Activated CD4-positive, alpha-beta T cell treated with anti-CD3 and anti-CD28 coated beads, Interleukin-2, Interleukin-4, amounts not matched to agents 100 ng/mL and 50 ng/mL, durations not matched to agents 16 hours and 8 hours (primary cell): ENCODE measurements at regions not wholly inside any gene's neighbourhood (a gene's known extent, or its start where the extent isn't known, plus 50 kb on each side); places are given as distances from the start of the nearest gene placed in this dataset.

Experiments
- DNase-seq: peaks from one replicate; pipeline ENCODE4 v3.0.0-alpha.2; 2020; ENCODE audit warnings: low spot score

- no peak for DNase-seq
Observed at GRCh38 chr15:53462651-53463050, 296.8 kb downstream of the WDR72 start.

- no peak for DNase-seq
Observed at GRCh38 chr15:53461677-53462076, 297.8 kb downstream of the WDR72 start.

GRCh38 chr15:53458736-53459135 is 300.7 kb downstream of the WDR72 start:
- no peak for DNase-seq

- DNase-seq: no peak
Observed at GRCh38 chr15:53457479-53457878, 302.0 kb downstream of the WDR72 start.

GRCh38 chr15:53454843-53455721 is 304.4 kb downstream of the WDR72 start:
- DNase-seq: no peak

GRCh38 chr15:53454535-53454842 is 305.0 kb downstream of the WDR72 start:
- DNase-seq: no peak

GRCh38 chr15:53453253-53454105 is 306.0 kb downstream of the WDR72 start:
- DNase-seq: no peak

GRCh38 chr15:53448232-53449015 is 311.0 kb downstream of the WDR72 start:
- DNase-seq: no peak

- DNase-seq: no peak
Observed at GRCh38 chr15:53447742-53448141, 311.7 kb downstream of the WDR72 start.

GRCh38 chr15:53447053-53447574 is 312.3 kb downstream of the WDR72 start:
- no peak for DNase-seq

GRCh38 chr15:53446376-53446775 is 313.1 kb downstream of the WDR72 start:
- DNase-seq: no peak

GRCh38 chr15:53445531-53445930 is 313.9 kb downstream of the WDR72 start:
- DNase-seq: no peak

- no peak for DNase-seq
Observed at GRCh38 chr15:53437985-53438841, 321.2 kb downstream of the WDR72 start.

- no peak for DNase-seq
Observed at GRCh38 chr15:53437366-53437765, 322.1 kb downstream of the WDR72 start.

- DNase-seq: no peak
Observed at GRCh38 chr15:53434174-53434678, 325.2 kb downstream of the WDR72 start.

GRCh38 chr15:53416219-53416940 is 343.1 kb downstream of the WDR72 start:
- DNase-seq: no peak

- DNase-seq: no peak
Observed at GRCh38 chr15:53414167-53414566, 345.3 kb downstream of the WDR72 start.

GRCh38 chr15:53412542-53412941 is 346.9 kb downstream of the WDR72 start:
- DNase-seq: no peak

- no peak for DNase-seq
Observed at GRCh38 chr15:53404930-53405493, 354.5 kb downstream of the WDR72 start.

GRCh38 chr15:53401503-53401902 is 358.0 kb downstream of the WDR72 start:
- no peak for DNase-seq
